PFSK-1 (cell line): ENCODE measurements at regions not wholly inside any gene's neighbourhood (a gene's known extent, or its start where the extent isn't known, plus 50 kb on each side); places are given as distances from the start of the nearest gene placed in this dataset.

Source experiments
- FOXP2 ChIP-seq: optimal IDR thresholded peaks from 2 replicates; pipeline ENCODE3; 2011; ENCODE audit warnings: borderline replicate concordance, control low read depth, inconsistent platforms; ENCODE audit not compliant: insufficient read depth; ENCODE audit errors: extremely low read length, extremely low read depth
- POLR2AphosphoS5 ChIP-seq: IDR thresholded peaks from 2 replicates; pipeline ENCODE4 v1.6.1; 2012; ENCODE audit warnings: low read depth, mild to moderate bottlenecking, control low read depth, low read length, moderate library complexity
- TAF1 ChIP-seq: IDR thresholded peaks from 2 replicates; pipeline ENCODE4 v1.6.1; 2012; ENCODE audit warnings: low read length, control low read depth, borderline replicate concordance; ENCODE audit not compliant: insufficient read depth
- TF ChIP-seq, protein P1 (sequence below), 2 experiments: IDR thresholded peaks; 2 replicates each; pipeline versions ENCODE4 v1.6.1 to v1.8.0; 2011 to 2012; ENCODE audit warnings: low read depth in 2 of 2, low read length in 2 of 2, control low read depth in 1 of 2, inconsistent platforms in 1 of 2, mild to moderate bottlenecking in 1 of 2, moderate library complexity in 1 of 2; ENCODE audit not compliant: insufficient read depth in 1 of 2

DNA sequence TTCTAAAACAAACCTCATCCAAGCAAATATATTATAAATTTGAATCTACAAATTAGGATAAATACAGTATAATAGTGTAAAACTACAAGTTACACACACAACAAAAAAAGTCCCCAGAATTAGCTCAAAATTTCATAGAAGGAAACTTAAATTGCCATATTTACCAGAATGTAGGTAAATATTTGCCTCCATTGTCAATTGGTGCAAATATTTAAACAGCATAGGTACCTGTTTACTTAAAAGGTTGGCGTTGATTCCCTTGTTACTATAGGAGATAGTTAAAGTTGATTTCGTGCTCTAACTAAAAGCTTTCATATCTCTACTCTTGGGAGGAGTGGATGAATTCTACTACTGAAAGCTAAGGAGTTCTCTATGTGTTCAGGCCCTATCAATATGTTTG lies 111.6 kb upstream of the TENT5A start:
- TF ChIP-seq, protein P1, sequence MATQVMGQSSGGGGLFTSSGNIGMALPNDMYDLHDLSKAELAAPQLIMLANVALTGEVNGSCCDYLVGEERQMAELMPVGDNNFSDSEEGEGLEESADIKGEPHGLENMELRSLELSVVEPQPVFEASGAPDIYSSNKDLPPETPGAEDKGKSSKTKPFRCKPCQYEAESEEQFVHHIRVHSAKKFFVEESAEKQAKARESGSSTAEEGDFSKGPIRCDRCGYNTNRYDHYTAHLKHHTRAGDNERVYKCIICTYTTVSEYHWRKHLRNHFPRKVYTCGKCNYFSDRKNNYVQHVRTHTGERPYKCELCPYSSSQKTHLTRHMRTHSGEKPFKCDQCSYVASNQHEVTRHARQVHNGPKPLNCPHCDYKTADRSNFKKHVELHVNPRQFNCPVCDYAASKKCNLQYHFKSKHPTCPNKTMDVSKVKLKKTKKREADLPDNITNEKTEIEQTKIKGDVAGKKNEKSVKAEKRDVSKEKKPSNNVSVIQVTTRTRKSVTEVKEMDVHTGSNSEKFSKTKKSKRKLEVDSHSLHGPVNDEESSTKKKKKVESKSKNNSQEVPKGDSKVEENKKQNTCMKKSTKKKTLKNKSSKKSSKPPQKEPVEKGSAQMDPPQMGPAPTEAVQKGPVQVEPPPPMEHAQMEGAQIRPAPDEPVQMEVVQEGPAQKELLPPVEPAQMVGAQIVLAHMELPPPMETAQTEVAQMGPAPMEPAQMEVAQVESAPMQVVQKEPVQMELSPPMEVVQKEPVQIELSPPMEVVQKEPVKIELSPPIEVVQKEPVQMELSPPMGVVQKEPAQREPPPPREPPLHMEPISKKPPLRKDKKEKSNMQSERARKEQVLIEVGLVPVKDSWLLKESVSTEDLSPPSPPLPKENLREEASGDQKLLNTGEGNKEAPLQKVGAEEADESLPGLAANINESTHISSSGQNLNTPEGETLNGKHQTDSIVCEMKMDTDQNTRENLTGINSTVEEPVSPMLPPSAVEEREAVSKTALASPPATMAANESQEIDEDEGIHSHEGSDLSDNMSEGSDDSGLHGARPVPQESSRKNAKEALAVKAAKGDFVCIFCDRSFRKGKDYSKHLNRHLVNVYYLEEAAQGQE (IDR thresholded peaks at IDR 0.05; ENCODE audit: insufficient read depth in 1 of 2, low read depth in 2 of 2, low read length in 2 of 2) = no peak
- TF ChIP-seq POLR2AphosphoS5 (no peak), TAF1 (no peak), FOXP2 (no peak)
